Hepatocyte (in vitro differentiated cells): ENCODE measurements at regions not wholly inside any gene's neighbourhood (a gene's known extent, or its start where the extent isn't known, plus 50 kb on each side); places are given as distances from the start of the nearest gene placed in this dataset.

Experiments used
- EZH2 ChIP-seq: fragments of 200-600 bp; sonication (generic); IDR thresholded peaks from 2 replicates; pipeline ENCODE4 v1.6.1; 2016; ENCODE audit warnings: antibody characterized with exemption, mild to moderate bottlenecking, borderline replicate concordance
- TF ChIP-seq, protein P1 (sequence below): fragments of 200-600 bp; sonication (generic); IDR thresholded peaks from 2 replicates; pipeline ENCODE4 v1.5.1; 2016; ENCODE audit warnings: antibody characterized with exemption, mild to moderate bottlenecking; ENCODE audit not compliant: poor library complexity

DNA sequence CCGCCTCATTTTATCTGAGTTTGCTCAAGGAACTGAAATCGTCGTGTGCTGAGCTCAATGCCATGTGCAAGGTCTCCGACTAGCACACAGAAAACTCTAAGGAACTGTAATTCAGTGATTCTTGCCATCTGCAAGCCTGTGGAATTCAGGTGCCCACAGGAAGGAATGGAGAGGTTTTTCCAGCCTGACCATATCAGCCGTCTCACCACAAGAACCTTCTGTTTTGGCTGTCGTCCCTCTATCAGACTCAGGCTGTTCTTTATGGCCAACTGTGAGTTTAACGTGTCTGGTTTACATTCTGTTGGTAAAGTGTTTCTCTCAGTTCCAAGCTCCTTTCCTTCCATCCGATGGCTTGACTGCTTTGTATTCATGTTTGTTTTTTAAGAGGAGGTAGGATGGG lies 293.5 kb downstream of the SPRY2 start:
- TF ChIP-seq, protein P1, sequence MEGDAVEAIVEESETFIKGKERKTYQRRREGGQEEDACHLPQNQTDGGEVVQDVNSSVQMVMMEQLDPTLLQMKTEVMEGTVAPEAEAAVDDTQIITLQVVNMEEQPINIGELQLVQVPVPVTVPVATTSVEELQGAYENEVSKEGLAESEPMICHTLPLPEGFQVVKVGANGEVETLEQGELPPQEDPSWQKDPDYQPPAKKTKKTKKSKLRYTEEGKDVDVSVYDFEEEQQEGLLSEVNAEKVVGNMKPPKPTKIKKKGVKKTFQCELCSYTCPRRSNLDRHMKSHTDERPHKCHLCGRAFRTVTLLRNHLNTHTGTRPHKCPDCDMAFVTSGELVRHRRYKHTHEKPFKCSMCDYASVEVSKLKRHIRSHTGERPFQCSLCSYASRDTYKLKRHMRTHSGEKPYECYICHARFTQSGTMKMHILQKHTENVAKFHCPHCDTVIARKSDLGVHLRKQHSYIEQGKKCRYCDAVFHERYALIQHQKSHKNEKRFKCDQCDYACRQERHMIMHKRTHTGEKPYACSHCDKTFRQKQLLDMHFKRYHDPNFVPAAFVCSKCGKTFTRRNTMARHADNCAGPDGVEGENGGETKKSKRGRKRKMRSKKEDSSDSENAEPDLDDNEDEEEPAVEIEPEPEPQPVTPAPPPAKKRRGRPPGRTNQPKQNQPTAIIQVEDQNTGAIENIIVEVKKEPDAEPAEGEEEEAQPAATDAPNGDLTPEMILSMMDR = no peak
- no peak for TF ChIP-seq EZH2
